ENCODE measurements at regions not wholly inside any gene's neighbourhood (a gene's known extent, or its start where the extent isn't known, plus 50 kb on each side); places are given as distances from the start of the nearest gene placed in this dataset.

- Histone ChIP-seq H3K27me3 (no peaks in the 10 kb centered on the region), H3K27ac (no peak overlapping the region), H3K4me1 (no peaks in the 10 kb centered on the region), H3K9me3 (no peaks in the 10 kb centered on the region), H3K4me3 (no peak overlapping the region), H3K36me3 (ENCODE audit: low read depth, missing control alignments) (no peaks in the 10 kb centered on the region)
- TF ChIP-seq POLR2A (IDR thresholded peaks at IDR 0.05) = no peak
- TF ChIP-seq, protein P1, sequence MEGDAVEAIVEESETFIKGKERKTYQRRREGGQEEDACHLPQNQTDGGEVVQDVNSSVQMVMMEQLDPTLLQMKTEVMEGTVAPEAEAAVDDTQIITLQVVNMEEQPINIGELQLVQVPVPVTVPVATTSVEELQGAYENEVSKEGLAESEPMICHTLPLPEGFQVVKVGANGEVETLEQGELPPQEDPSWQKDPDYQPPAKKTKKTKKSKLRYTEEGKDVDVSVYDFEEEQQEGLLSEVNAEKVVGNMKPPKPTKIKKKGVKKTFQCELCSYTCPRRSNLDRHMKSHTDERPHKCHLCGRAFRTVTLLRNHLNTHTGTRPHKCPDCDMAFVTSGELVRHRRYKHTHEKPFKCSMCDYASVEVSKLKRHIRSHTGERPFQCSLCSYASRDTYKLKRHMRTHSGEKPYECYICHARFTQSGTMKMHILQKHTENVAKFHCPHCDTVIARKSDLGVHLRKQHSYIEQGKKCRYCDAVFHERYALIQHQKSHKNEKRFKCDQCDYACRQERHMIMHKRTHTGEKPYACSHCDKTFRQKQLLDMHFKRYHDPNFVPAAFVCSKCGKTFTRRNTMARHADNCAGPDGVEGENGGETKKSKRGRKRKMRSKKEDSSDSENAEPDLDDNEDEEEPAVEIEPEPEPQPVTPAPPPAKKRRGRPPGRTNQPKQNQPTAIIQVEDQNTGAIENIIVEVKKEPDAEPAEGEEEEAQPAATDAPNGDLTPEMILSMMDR (IDR thresholded peaks at IDR 0.05) = no peak
- WGBS, 2 donors = 90 to 98% methylated on average over 2 of the region's 2 CpGs
- DNase-seq = no peak
- intact Hi-C loops (cut with DNase I; ENCODE audit: low total_unique reads) = no loop called here
Measured at GRCh38 chr12:24586293-24586692, 362.6 kb downstream of the BCAT1 start.

DNA sequence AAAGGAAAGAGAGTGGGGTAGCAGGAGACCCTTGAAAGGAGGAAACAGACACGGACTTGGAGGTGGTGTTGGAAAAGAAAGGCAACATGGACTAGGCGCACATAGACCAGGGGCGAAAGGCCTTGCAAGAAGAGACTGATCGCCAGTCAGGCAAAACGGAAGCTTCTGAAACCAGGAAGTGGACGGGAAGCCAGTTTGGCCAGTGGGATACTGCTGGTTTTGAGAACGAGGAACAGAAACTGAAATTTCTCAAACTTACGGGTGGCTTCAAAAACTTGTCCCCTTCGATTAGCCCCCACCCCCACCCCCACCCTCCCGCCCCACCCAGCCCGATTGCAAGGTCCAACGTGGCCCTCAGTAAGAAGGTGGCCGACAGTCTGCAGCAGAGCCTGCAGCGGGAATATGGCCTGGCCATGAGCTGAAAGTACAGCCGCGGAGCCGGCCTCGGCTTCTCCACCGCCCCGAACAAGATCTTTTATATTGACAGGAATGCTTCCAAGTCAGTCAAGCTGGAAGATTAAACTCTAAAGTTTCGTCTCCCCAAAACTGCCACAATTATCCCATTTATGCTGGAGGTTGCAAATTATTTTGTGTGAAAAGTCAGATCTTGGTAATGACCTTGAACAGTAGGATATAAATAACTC lies 364.7 kb downstream of the BCAT1 start:
- intact Hi-C loops (cut with DNase I; ENCODE audit: low total_unique reads) = no loop called here
- Histone ChIP-seq H3K27me3 (no peaks in the 10 kb centered on the region), H3K4me3 (peak overlapping the region; percentile 32 to 49), H3K27ac (no peak overlapping the region), H3K36me3 (ENCODE audit: low read depth, missing control alignments) (no peaks in the 10 kb centered on the region), H3K4me1 (no peaks in the 10 kb centered on the region), H3K9me3 (no peaks in the 10 kb centered on the region)
- peak; percentile 58 for DNase-seq
- TF ChIP-seq POLR2A (IDR thresholded peaks at IDR 0.05) = no peak
- TF ChIP-seq, protein P1 (IDR thresholded peaks at IDR 0.05) = no peak
- WGBS, 2 donors = 68 to 83% methylated on average over 15 to 21 of the region's 21 CpGs

DNA sequence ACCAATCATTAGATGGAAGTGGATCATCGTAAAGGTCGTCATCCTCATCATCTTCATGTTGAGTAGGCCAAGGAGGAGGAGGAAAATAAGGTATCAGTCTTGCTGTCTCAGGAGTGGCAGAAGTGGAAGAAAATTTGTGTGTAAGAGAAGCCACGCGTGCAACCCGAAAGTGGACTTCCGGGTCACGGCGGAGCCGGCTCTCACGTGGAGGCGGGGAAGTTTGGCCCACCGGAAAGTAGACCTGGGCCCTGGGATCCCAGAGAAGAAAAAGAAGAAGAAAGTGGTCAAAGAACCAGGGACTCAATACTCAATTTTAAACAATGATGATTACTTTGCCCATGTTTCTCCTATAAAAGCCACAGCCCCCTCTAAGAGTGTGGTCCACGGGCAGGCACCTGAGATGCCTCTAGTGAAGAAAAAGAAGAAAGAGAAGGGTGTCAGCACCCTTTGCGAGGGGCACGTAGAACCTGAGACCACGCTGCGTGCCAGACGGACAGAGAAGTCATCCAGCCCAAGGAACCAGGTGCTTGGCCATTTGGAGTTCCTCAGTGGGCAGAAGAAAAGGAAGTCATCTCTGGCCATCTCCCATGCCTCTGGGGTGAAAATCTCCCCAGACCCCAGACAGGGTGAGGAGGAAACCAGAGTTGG lies 365.8 kb downstream of the BCAT1 start:
- WGBS, 2 donors = 46 to 80% methylated on average over 18 of the region's 18 CpGs
- H3K9me3 ChIP-seq = no peaks in the 10 kb centered on the region

GRCh38 chr12:24574538-24574937 lies 374.4 kb downstream of the BCAT1 start:
- Histone ChIP-seq H3K4me3 (no peak overlapping the region), H3K27ac (no peak overlapping the region), H3K27me3 (no peaks in the 10 kb centered on the region), H3K4me1 (no peaks in the 10 kb centered on the region), H3K9me3 (no peaks in the 10 kb centered on the region), H3K36me3 (ENCODE audit: low read depth, missing control alignments) (no peaks in the 10 kb centered on the region)
- DNase-seq = no peak
- intact Hi-C loops (cut with DNase I; ENCODE audit: low total_unique reads) = no loop called here
- TF ChIP-seq, protein P1 (IDR thresholded peaks at IDR 0.05) = no peak
- no peak for TF ChIP-seq POLR2A (IDR thresholded peaks at IDR 0.05)
- 83 to 85% methylated on average over 4 of the region's 4 CpGs for WGBS, 2 donors

More for the DNA sequence above, 365.8 kb downstream of the BCAT1 start:
- Histone ChIP-seq H3K27ac (no peak overlapping the region), H3K4me3 (peak overlapping the region; percentile 32 to 49), H3K27me3 (no peaks in the 10 kb centered on the region), H3K36me3 (ENCODE audit: low read depth, missing control alignments) (no peaks in the 10 kb centered on the region), H3K4me1 (no peaks in the 10 kb centered on the region)
- no peak for DNase-seq
- TF ChIP-seq, protein P1 (IDR thresholded peaks at IDR 0.05) = no peak
- TF ChIP-seq POLR2A (IDR thresholded peaks at IDR 0.05) = no peak
- intact Hi-C loops (cut with DNase I; ENCODE audit: low total_unique reads) = no loop called here

DNA sequence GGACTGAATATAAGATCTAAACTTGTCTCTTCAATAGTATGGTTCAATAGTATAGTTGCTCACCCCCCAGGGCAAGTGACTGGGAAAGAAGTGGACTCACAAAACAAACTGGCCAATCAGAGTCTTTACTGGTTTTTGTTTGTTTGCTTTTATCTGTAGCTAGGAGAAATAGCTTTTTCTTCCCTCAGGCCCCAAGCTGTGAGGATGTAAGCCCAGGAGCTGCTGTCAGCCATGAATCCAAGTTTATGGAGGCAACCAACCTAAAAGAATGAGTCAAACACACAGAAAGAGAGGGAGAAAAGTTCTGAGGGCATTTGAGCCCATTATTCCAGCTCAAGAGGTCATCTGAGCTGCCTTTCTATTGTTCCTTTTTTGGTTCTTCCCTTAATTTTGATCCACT lies 375.3 kb downstream of the BCAT1 start:
- DNase-seq = no peak
- Histone ChIP-seq H3K4me3 (no peak overlapping the region), H3K4me1 (no peaks in the 10 kb centered on the region), H3K27me3 (no peaks in the 10 kb centered on the region), H3K9me3 (no peaks in the 10 kb centered on the region), H3K36me3 (ENCODE audit: low read depth, missing control alignments) (no peaks in the 10 kb centered on the region), H3K27ac (no peak overlapping the region)
- TF ChIP-seq, protein P1 (IDR thresholded peaks at IDR 0.05) = no peak
- TF ChIP-seq POLR2A (IDR thresholded peaks at IDR 0.05) = no peak
- intact Hi-C loops (cut with DNase I; ENCODE audit: low total_unique reads) = no loop called here
